NT2/D1 (cell line): ENCODE measurements at regions not wholly inside any gene's neighbourhood (a gene's known extent, or its start where the extent isn't known, plus 50 kb on each side); places are given as distances from the start of the nearest gene placed in this dataset.

ENCODE experiments used
- DNase-seq: peaks from one replicate; pipeline ENCODE4 v3.0.0-alpha.2; 2011; ENCODE audit warnings: low read depth, low spot score
- H3K27me3 ChIP-seq: 2 replicates; pipeline ENCODE4 v1.6.0; 2011; ENCODE audit warnings: mild to moderate bottlenecking; ENCODE audit not compliant: insufficient read length, insufficient read depth
- H3K36me3 ChIP-seq: 2 replicates; pipeline ENCODE4 v1.6.1; 2011; ENCODE audit warnings: mild to moderate bottlenecking, low read length, mixed read lengths; ENCODE audit not compliant: insufficient read depth, insufficient read length
- H3K4me1 ChIP-seq: 2 replicates; pipeline ENCODE4 v1.5.1; 2011; ENCODE audit not compliant: insufficient read depth, insufficient read length
- H3K4me3 ChIP-seq: 2 replicates; pipeline ENCODE4 v1.5.1; 2011; ENCODE audit warnings: low read depth; ENCODE audit not compliant: insufficient read length
- H3K9ac ChIP-seq: 2 replicates; pipeline ENCODE4 v1.6.0; 2011; ENCODE audit warnings: low read depth; ENCODE audit not compliant: insufficient read length
- H3K9me3 ChIP-seq: 2 replicates; pipeline ENCODE4 v1.5.1; 2011; ENCODE audit warnings: mild to moderate bottlenecking, low read length; ENCODE audit not compliant: insufficient read depth
- SUZ12 ChIP-seq: IDR thresholded peaks from 2 replicates; pipeline ENCODE4 v1.6.1; 2011; ENCODE audit not compliant: insufficient read length, insufficient read depth; ENCODE audit errors: extremely low read depth
- YY1 ChIP-seq: IDR thresholded peaks from 2 replicates; pipeline ENCODE4 v1.6.1; 2011; ENCODE audit not compliant: insufficient read length, insufficient read depth
- ZNF274 ChIP-seq: IDR thresholded peaks from 2 replicates; pipeline ENCODE4 v1.6.1; 2011; ENCODE audit warnings: mild to moderate bottlenecking, low read depth, low read length

GRCh38 chr6:128827675-128828464 is 55.1 kb upstream of the LAMA2 start:
- TF ChIP-seq YY1: no peak
- TF ChIP-seq SUZ12: no peak
- no peak for TF ChIP-seq ZNF274
- peaks cover 11% of the 10 kb centered on the region; the same call in 1 of the 2 replicates for H3K9me3 ChIP-seq
- H3K36me3 ChIP-seq: no peaks in the 10 kb centered on the region
- H3K9ac ChIP-seq: no peak overlapping the region
- H3K4me3 ChIP-seq: no peak overlapping the region
- no peaks in the 10 kb centered on the region for H3K27me3 ChIP-seq
- H3K4me1 ChIP-seq: no peaks in the 10 kb centered on the region
- no peak for DNase-seq

- no peaks in the 10 kb centered on the region for H3K36me3 ChIP-seq
- no peak overlapping the region for H3K4me3 ChIP-seq
- H3K4me1 ChIP-seq: no peaks in the 10 kb centered on the region
- H3K9me3 ChIP-seq: peaks cover 11% of the 10 kb centered on the region; the same call in 1 of the 2 replicates
- H3K27me3 ChIP-seq: no peaks in the 10 kb centered on the region
- TF ChIP-seq SUZ12 (no peak), ZNF274 (no peak), YY1 (no peak)
- H3K9ac ChIP-seq: no peak overlapping the region
- no peak for DNase-seq
Measured at GRCh38 chr6:128826606-128827005, 56.3 kb upstream of the LAMA2 start.

- no peaks in the 10 kb centered on the region for H3K9me3 ChIP-seq
- H3K4me1 ChIP-seq: no peaks in the 10 kb centered on the region
- H3K4me3 ChIP-seq: no peak overlapping the region
- DNase-seq: no peak
- no peaks in the 10 kb centered on the region for H3K36me3 ChIP-seq
- H3K27me3 ChIP-seq: no peaks in the 10 kb centered on the region
- TF ChIP-seq ZNF274 (no peak), YY1 (no peak)
- no peak overlapping the region for H3K9ac ChIP-seq
Measured at GRCh38 chr6:128822271-128822670, 60.7 kb upstream of the LAMA2 start.

DNA sequence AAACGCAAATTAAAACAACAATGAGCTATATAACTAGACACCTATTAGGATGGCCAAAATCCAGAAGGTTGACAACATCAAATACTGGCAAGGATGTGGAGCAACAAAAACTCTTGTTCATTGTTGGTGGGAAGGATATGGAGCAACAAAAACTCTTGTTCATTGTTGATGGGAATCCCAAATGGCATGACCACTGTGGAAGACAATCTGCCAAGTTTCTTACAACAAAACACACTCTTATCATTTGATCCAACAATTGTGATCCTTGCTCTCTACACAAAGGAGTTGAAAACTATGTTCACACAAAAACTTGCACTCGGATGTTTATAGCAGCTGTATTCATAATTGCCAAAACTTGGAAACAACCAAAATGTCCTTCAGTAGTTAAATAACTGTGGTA is 61.8 kb upstream of the LAMA2 start:
- no peaks in the 10 kb centered on the region for H3K4me1 ChIP-seq
- TF ChIP-seq SUZ12 (no peak), ZNF274 (no peak), YY1 (no peak)

GRCh38 chr6:128808856-128809255 is 74.1 kb upstream of the LAMA2 start:
- no peak for DNase-seq
- Histone ChIP-seq H3K36me3 (no peaks in the 10 kb centered on the region), H3K27me3 (no peaks in the 10 kb centered on the region), H3K9me3 (no peaks in the 10 kb centered on the region), H3K9ac (no peak overlapping the region), H3K4me1 (no peaks in the 10 kb centered on the region), H3K4me3 (no peak overlapping the region)
- TF ChIP-seq YY1 (no peak), ZNF274 (no peak), SUZ12 (no peak)

More for the DNA sequence above, 61.8 kb upstream of the LAMA2 start:
- no peak for DNase-seq
- no peak overlapping the region for H3K4me3 ChIP-seq
- H3K36me3 ChIP-seq: no peaks in the 10 kb centered on the region
- no peak overlapping the region for H3K9ac ChIP-seq
- no peaks in the 10 kb centered on the region for H3K27me3 ChIP-seq
- H3K9me3 ChIP-seq: no peaks in the 10 kb centered on the region

GRCh38 chr6:128807577-128807976 is 75.4 kb upstream of the LAMA2 start:
- Histone ChIP-seq H3K9ac (no peak overlapping the region), H3K27me3 (no peaks in the 10 kb centered on the region), H3K4me1 (no peaks in the 10 kb centered on the region), H3K4me3 (no peak overlapping the region), H3K36me3 (no peaks in the 10 kb centered on the region), H3K9me3 (no peaks in the 10 kb centered on the region)
- DNase-seq: no peak
- TF ChIP-seq ZNF274: no peak

DNA sequence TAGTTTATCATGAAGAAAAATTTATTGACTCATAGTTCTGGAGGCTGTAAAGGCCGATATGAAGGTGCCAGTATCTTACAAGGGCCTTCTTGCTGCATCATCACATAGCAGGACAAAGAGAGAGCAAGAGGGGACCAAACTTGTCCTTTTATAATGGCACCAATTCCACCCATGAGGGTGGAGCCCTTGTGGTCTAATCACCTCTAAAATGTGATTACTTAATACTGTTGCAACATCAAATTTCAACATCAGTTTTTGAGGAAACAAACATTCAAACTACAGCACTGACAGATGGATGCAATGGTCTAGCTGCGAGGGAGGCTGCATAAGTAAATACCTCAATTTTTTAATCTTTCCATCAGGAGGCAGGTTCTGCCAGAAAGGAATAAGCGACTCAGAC is 76.7 kb upstream of the LAMA2 start:
- TF ChIP-seq ZNF274: no peak
- no peak for TF ChIP-seq SUZ12
- TF ChIP-seq YY1: no peak
- DNase-seq: no peak
- no peaks in the 10 kb centered on the region for H3K4me1 ChIP-seq

DNA sequence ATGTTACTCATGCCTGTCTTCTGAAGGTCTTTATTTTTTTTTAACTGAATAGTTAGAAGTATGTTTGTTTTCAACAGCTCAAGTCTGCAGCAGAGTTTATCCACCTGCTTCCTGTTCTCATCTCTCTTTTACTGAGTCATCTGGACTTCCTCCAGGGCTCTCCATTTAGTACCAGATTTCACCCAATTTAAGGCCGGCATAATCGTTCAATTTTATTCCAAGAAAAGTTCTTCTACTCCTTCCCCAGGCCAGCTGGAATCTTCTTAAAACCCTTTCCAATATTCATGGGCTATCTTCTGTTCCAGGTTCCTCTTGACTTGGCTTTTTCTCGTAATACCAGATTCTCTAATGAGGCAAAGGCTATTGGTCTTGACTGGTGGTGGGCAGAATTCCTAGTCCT is 79.0 kb upstream of the LAMA2 start:
- H3K27me3 ChIP-seq: no peaks in the 10 kb centered on the region
- no peaks in the 10 kb centered on the region for H3K36me3 ChIP-seq
- no peaks in the 10 kb centered on the region for H3K4me1 ChIP-seq
- no peak for TF ChIP-seq SUZ12
- TF ChIP-seq YY1: no peak
- TF ChIP-seq ZNF274: no peak
- no peak overlapping the region for H3K9ac ChIP-seq
- no peak overlapping the region for H3K4me3 ChIP-seq
- DNase-seq: no peak
- no peaks in the 10 kb centered on the region for H3K9me3 ChIP-seq

More for the DNA sequence above, 76.7 kb upstream of the LAMA2 start:
- Histone ChIP-seq H3K9me3 (no peaks in the 10 kb centered on the region), H3K9ac (no peak overlapping the region), H3K27me3 (no peaks in the 10 kb centered on the region), H3K4me3 (no peak overlapping the region), H3K36me3 (no peaks in the 10 kb centered on the region)
